ENCODE measurements at regions not wholly inside any gene's neighbourhood (a gene's known extent, or its start where the extent isn't known, plus 50 kb on each side); places are given as distances from the start of the nearest gene placed in this dataset.

- Histone ChIP-seq H3K9me2 (replicated peaks; ENCODE audit: insufficient read depth, low read length) (no peaks in the 10 kb centered on the region), H3K9ac (ENCODE audit: low read length) (no peak overlapping the region), H3F3A (ENCODE audit: insufficient read depth) (no peaks in the 10 kb centered on the region), H3K36me3 (ENCODE audit: low read length) (no peaks in the 10 kb centered on the region), H3K27ac (ENCODE audit: low read depth, low read length) (no peak overlapping the region), H4K20me1 (ENCODE audit: low read depth, low read length) (no peaks in the 10 kb centered on the region), H3K9me3 (ENCODE audit: insufficient read depth, low read length) (no peaks in the 10 kb centered on the region), H3K4me3 (ENCODE audit: insufficient read depth, low read length, poor library complexity, severe bottlenecking) (no peak overlapping the region), H3K27me3 (ENCODE audit: low read length) (no peaks in the 10 kb centered on the region), H3K4me2 (ENCODE audit: low read depth, low read length, poor library complexity, severe bottlenecking) (no peak overlapping the region), H2AFZ (ENCODE audit: low read depth, low read length, severe bottlenecking) (no peak overlapping the region), H3K79me2 (ENCODE audit: insufficient read depth, low read length) (no peaks in the 10 kb centered on the region)
- no peak for TF ChIP-seq CTCF (IDR thresholded peaks at IDR 0.05; ENCODE audit: insufficient read depth, low read length, poor library complexity, severe bottlenecking)
- TF ChIP-seq EZH2phosphoT487 (conservative IDR thresholded peaks at IDR 0.05; ENCODE audit: low read length): no peak
These were observed 1937.9 kb upstream of the WWC1 start for GRCh38 chr5:166353580-166353979.

DNA sequence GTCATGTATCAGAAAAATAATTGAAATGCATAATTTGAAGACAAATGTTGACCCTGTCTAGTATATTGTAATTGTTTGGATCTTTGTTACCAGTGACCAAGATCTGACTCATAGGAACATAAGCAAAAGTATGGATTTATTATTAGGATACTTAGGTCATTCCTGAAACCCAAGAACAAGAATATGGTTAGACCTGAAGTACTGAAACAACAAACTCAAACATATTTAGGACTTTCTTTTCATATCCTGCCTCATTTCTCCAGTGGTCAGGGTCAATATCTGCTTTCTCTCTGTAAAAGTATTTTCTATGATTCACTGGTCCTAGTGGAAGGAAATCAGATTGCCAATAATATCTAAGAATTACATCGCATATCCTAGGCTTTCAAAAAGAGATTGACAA lies 1937.1 kb upstream of the WWC1 start:
- no peaks in the 10 kb centered on the region for H3F3A ChIP-seq (ENCODE audit: insufficient read depth)
- no peak for TF ChIP-seq EZH2phosphoT487 (conservative IDR thresholded peaks at IDR 0.05; ENCODE audit: low read length)
- TF ChIP-seq CTCF (IDR thresholded peaks at IDR 0.05; ENCODE audit: insufficient read depth, low read length, poor library complexity, severe bottlenecking): no peak
- no peak overlapping the region for H3K4me2 ChIP-seq (ENCODE audit: low read depth, low read length, poor library complexity, severe bottlenecking)
- H3K9ac ChIP-seq (ENCODE audit: low read length): no peak overlapping the region
- no peak overlapping the region for H2AFZ ChIP-seq (ENCODE audit: low read depth, low read length, severe bottlenecking)
- no peaks in the 10 kb centered on the region for H3K36me3 ChIP-seq (ENCODE audit: low read length)
- no peaks in the 10 kb centered on the region for H3K9me2 ChIP-seq (replicated peaks; ENCODE audit: insufficient read depth, low read length)
- no peak overlapping the region for H3K27ac ChIP-seq (ENCODE audit: low read depth, low read length)
- H3K79me2 ChIP-seq (ENCODE audit: insufficient read depth, low read length): no peaks in the 10 kb centered on the region
- no peak overlapping the region for H3K4me3 ChIP-seq (ENCODE audit: insufficient read depth, low read length, poor library complexity, severe bottlenecking)
- no peaks in the 10 kb centered on the region for H4K20me1 ChIP-seq (ENCODE audit: low read depth, low read length)
- no peaks in the 10 kb centered on the region for H3K9me3 ChIP-seq (ENCODE audit: insufficient read depth, low read length)
- no peaks in the 10 kb centered on the region for H3K27me3 ChIP-seq (ENCODE audit: low read length)

- H3K79me2 ChIP-seq (ENCODE audit: insufficient read depth, low read length): no peaks in the 10 kb centered on the region
- no peaks in the 10 kb centered on the region for H3K9me3 ChIP-seq (ENCODE audit: insufficient read depth, low read length)
- H3F3A ChIP-seq (ENCODE audit: insufficient read depth): no peaks in the 10 kb centered on the region
- H3K9ac ChIP-seq (ENCODE audit: low read length): no peak overlapping the region
- TF ChIP-seq CTCF (IDR thresholded peaks at IDR 0.05; ENCODE audit: insufficient read depth, low read length, poor library complexity, severe bottlenecking) (no peak), EZH2phosphoT487 (conservative IDR thresholded peaks at IDR 0.05; ENCODE audit: low read length) (no peak)
- H2AFZ ChIP-seq (ENCODE audit: low read depth, low read length, severe bottlenecking): no peak overlapping the region
- no peaks in the 10 kb centered on the region for H3K27me3 ChIP-seq (ENCODE audit: low read length)
- no peak overlapping the region for H3K27ac ChIP-seq (ENCODE audit: low read depth, low read length)
- H3K4me3 ChIP-seq (ENCODE audit: insufficient read depth, low read length, poor library complexity, severe bottlenecking): no peak overlapping the region
- H3K36me3 ChIP-seq (ENCODE audit: low read length): no peaks in the 10 kb centered on the region
- H3K9me2 ChIP-seq (replicated peaks; ENCODE audit: insufficient read depth, low read length): no peaks in the 10 kb centered on the region
- no peak overlapping the region for H3K4me2 ChIP-seq (ENCODE audit: low read depth, low read length, poor library complexity, severe bottlenecking)
- H4K20me1 ChIP-seq (ENCODE audit: low read depth, low read length): no peaks in the 10 kb centered on the region
These were observed 1935.3 kb upstream of the WWC1 start for GRCh38 chr5:166356096-166356495.

All from SU-DHL-6 (cell line).